Activated CD4-positive, alpha-beta T cell treated with anti-CD3 and anti-CD28 coated beads, Interleukin-2, amount 50 U/mL, for 4 hours (primary cell): ENCODE measurements at regions not wholly inside any gene's neighbourhood (a gene's known extent, or its start where the extent isn't known, plus 50 kb on each side); places are given as distances from the start of the nearest gene placed in this dataset.

Experiments
- DNase-seq, 2 experiments: peaks; one replicate each; pipeline ENCODE4 v3.0.0-alpha.2; 2020

DNA sequence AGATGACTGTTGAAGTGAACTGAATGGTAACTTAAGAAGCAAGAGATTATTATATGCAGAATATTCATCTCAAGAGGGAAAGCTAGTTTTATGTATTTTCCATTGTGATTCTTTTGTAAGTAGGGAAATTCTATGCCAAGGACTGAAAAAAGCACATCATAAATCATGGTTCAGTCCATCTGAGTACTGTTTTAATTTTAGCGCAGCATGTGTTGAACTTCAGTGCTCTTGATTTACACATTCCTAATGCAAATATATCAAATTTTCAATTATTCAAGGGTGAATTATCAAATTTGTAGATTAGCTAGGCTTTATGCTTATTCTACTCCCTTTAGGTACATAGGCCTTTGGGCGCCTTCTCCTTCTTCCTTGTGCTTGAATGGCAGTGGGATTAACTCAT, 50.3 kb upstream of the TCF12 start:
- no peak for DNase-seq

DNA sequence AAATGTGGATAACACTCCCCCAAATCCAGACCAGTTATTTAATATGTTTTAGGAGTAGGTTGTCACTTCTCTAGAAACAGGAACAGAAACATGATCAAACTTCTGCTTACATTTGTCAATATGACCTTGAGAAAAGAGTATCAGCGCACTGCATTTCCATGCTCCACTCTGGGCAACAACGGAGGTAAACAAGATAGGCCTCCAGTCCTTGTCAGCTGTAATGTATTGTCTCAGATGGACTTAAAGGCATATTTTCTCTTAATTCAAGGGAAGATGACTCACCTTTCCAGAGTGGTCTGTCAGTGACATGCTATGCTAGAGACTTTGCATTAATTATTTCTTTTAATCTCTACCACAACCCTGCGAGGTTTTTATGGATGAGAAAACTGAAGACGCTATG, 51.6 kb upstream of the TCF12 start:
- no peak for DNase-seq

DNA sequence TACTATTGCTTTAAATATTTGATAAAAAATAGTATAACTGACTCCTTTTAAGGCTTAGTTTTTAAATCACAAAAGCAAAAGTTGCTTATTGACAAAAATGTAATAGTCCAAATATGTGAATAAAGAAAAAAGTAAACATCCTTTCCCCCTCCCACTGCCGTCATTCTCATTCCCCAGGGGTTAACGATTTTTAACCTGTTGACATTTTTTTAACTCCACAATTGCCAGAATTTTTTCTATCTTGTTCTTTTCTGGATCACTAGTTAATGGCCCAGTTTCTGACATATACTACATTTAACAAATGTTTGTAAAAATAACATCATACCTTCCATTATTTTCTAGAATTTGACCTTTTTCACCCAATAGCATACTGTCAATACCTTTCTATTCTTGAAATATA, 60.6 kb upstream of the TCF12 start:
- no peak for DNase-seq

DNA sequence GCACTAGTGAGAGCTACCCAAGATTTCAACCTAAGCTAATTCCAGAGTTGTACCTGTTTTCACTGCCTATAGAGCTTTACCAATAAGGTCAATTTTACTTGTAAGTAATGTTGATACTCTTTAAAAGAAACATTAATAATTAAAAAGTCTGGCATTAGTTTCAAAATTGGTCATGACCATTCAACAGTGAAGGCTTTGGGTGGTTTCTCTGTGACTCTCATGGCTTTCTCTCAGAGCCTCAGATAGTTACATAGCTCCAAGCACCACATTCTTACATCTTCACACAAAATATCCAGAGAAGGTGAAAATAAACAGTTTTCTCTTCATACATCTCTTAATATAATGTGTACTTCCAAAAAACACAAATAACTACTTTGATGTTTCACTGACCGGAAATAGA, 61.5 kb upstream of the TCF12 start:
- DNase-seq, result no peak

DNA sequence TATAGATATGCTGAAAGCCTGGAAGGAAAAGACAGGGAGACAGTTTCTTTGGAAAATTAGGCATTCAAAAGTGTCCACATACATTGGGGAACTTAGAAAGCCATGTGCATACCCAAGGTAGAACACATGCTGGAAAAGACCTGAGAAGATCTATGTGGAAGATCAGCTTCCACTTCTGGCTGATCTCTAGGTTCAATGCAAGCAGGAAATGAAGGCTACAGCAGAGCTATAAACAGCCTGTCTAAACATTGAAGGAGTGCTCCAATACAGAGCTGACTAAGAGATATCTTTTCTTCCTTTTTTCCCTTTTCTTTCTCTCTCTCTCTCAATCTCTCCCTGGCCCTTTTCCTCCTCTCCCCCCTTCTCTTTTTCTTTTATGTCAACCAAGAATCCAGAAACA, 73.6 kb upstream of the TCF12 start:
- no peak for DNase-seq

DNA sequence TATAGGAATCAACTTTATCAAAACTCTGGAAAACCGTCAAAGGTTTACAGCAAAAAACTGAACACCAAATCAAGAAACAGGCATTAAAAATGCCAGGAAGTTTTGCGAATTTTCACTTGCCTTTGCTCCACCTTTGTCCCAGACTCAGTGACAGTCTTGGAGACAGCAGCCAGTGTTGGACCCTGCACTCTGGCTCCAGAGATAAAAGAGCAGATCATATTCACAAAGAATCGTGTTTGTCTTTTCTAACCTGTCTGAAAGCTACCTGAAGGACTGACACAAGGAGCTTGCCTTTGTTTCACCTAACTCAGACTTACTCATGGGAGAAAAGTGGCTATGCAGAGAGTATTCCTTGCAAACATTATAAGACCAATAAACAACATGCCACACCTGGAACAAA, 74.0 kb upstream of the TCF12 start:
- no peak for DNase-seq

DNA sequence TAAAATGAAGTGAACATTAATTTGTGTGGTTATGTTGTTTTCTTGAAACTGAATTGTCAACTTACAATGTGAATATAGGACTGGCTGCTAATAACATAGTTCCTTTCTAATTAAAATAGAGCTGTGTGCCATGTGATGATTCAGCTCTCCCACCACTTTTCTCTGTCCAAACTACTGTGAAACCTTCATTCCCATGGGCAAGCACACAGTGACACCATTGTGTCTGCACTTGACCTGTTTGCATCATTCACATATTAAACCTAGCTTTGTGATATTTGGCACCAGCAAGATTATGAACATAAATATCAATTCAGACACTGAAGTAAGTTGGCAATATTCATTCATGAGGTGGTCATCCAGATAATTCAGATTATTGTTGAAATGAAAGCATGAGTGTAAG, 78.8 kb upstream of the TCF12 start:
- no peak for DNase-seq

DNA sequence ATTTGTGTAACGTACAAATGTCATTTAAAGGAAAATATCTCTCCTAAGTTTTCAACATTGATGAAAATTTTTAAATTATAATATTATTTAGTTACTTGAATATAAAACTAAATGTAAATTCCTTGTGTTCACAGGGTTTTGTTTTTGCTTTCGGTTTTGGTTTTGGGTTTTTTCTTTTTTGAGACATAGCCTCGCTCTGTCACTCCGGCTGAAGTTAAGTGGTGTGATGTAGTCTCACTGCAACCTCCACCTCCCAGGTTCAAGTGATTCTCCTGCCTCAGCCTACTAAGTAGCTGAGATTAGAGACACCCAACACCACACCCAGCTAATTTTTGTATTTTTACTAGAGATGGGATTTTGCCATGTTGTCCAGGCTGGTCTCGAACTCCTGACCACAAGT, 79.3 kb upstream of the TCF12 start:
- DNase-seq, result no peak

DNA sequence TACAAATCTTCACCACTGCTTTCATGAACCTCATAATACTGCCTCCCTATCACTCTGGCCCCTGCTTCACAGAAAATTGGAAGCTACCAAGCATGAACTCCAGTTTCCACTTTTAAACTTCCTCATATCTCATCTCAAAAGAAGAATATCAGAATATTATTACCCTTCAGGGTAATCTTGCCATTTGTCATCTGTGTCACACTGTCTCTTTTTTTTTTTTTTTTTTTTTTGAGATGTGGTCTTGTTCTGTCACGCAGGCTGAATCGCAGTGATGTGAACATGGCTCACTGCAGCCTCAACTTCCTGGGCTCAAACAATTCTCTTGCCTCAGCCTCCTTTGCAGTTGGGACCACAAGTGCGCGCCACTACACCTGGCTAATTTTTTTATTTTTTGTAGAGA, 80.4 kb upstream of the TCF12 start:
- DNase-seq, result no peak

DNA sequence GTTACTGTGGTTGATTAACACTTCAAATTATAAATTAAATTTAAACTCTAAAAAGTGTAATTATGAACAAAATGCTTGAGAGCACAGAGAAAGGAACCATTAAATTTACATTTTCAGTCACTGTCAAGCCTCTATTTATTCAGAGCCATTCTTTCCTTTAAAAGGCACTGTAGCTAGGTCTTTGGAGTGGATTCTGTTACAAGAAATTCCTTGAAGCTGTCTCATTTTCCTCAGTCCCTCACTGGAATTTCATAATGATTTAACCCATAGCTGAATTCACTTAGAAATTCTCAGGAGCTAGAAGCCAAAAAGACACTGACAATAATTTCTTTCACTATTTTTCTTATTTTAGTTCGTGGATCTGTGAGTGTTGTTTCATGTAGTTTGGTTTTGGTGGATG, 81.2 kb upstream of the TCF12 start:
- no peak for DNase-seq

DNA sequence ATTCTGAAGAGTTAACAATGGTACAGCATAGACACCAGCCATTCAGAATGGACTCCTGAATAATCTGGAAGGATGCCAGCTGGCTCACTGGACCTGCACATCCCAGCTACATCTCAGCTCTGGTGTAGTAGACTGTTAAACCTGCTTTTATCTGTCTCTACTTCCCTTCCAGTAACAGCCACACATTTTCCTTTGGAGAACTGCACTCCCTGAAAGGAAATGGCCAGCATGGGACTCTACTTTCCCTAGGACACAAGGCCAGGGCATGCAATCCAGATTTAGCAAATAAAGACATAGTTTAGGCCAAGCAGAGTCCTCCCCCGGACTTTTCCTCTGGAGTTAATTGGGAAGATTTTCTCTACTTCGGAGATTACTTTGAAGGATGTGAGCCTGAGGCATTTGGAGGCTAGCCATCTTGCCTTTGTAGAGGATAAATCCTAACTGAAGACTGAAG, 82.7 kb upstream of the TCF12 start:
- DNase-seq, result no peak

DNA sequence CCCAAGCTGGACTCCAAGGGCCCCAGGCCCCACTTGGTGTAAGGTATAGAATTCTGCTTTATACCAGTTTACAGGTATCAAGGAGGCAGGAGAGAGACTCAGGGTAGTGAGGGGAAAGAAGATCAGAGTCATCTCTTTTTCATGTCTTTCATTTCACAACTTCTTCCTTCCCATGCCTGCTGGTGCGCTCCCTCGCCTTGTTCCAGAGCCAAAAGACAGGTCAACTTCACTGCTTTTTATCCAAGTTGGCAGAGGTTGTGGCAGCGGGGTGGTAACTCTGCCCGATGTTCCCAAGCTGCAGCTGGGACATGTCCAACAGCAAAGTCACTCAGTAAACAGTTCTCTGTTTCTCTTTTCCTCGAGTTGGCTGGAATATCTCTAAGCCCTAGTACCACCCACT, 86.3 kb upstream of the TCF12 start:
- DNase-seq, result no peak

DNA sequence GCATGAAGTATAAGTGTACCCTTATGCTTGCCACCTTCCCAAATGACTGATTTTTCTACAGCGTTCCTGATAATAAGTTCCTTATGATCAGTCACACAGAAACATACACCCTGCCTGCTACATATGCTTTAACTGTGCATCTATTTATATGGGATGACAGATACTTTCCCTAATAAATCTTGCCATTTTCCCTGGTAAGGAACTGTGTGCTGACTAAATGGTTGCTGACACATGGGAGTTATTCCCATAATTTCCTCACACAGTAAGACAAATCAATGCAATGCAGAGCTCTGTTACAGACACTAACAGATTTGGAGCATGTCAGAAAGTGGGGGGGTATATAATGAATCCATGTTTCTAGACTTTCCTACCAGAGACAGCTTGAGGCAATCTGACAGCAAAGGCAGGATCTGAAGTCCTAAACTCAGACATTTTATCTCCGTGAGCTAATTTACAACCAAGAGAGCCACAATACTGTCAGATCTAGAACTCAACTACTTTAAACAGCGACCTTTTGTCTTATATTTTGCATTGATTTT, 86.9 kb upstream of the TCF12 start:
- DNase-seq, result no peak

DNA sequence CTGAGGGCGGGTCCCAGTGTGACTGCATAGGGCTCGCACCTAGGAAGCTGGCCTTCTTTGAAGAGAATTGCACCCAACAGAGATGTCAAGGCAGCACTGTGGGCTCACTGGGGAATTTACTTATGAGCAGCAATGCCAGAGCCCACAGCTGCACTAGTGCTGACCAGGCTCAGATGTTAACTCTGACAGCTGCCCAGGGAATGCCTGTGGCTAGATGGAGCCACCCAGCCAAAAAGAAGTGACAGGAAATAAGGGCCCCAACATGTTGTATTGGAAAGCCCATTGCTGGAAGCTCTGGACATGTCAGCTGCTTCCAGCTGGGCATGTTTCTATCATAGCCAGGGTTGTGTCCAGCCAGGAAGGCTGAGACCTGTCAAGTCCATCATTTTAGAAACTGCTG, 90.9 kb upstream of the ZNF280D start:
- DNase-seq, result no peak

DNA sequence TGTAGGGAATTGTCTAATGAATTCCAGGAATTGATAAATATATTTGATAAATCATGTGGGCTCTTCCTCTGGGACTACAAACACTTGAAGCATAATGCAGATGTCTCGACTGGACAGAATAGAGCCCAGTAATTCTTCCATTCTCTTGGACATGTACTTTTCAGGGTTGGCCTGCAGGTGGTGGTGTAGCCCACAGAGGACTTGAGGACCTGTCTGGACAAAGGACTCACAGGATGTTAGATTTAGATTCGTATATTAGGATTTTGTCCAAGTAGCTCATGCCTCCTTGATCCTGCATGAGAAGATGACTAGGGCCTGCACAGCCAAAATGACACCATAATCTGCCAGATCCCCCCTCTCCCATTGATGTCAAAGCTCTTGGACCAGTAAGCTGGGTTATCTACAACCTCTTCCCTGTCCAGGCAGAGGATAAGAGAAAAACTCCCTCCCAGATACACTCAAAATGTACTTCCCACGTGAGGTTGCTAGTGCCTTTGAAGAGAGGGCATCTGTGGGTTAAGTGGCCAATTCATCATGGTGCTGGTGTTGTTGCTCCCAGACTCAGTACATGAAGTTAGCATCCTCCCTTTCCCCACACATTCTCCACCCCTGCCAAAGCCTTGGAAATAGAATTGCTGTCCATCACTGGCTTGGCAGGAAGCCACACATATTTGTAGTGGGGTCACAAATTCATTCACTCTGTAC, 88.6 kb upstream of the ZNF280D start:
- DNase-seq, result peak; percentile 31 to 34

DNA sequence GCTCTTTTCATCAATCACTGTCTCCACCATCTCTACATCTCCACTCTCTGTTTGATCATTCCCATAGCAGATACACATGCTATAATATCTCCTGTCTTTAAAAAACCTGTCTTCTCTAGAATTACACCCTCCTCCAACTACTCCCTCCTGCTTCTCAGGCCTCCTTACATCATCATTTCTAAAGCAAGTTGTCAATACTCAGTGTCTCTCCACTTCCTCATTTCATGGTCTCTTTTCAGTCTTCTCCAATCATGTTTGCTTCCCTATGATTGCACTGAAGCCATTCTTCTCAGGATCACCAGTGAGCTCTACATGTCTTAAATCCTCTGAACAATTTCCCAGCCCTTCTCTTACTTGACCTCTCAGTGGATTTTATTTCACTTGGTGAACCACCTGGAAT, 87.0 kb upstream of the ZNF280D start:
- DNase-seq, result no peak

DNA sequence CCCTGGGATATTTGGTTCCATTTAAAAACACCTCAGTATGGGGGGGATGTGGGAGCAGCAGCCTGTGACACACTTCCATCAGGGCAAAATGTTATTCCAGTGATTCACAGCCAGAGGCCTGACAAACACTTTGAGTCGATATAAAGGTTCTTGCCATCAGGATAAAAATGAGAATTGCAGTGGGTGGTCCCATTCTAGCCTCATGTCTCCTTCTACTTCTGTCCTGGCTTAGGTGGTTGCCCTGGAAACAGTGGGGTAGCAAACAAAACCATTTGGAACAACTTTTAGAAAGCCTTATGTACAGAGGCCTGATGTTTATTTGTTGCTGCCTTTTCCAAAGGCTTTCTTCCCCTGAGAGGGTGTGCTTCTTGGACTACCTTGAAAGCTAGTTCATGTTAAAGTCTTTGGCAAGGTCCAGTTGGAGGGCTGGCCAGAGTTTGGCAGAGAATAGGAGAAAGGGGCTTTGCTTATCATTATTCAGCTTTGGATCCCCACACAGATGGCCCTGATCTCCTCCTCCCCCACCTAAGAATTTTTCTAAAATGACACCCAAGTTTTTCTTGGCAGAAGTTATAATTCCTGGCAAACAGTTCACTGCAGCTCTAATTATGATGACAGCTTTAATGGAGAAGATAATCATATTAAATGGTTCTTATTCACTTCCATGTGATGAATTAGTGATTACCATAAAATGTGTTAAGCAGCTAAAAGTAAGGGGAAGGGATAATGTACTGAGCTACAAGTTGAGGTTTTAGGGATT, 84.2 kb upstream of the ZNF280D start:
- DNase-seq, result no peak

DNA sequence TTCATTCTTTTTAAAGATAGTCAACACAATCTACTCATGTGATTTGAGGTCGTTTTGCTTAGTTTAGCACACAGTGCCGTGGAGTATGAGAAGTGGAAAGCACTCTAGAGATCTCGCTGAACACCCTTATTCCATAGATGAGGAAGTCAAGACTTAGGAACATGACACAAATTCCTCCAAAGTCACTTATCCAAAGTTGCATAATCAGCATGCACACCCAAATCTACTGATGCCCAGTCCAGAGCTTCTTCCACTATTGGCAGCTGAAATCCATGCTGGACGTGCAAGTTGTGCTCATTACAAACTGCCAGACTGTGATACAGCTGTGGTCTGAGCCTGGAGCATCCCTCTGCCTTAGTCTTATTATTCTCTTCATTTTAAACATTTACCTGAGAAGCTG, 83.5 kb upstream of the ZNF280D start:
- DNase-seq, result no peak

DNA sequence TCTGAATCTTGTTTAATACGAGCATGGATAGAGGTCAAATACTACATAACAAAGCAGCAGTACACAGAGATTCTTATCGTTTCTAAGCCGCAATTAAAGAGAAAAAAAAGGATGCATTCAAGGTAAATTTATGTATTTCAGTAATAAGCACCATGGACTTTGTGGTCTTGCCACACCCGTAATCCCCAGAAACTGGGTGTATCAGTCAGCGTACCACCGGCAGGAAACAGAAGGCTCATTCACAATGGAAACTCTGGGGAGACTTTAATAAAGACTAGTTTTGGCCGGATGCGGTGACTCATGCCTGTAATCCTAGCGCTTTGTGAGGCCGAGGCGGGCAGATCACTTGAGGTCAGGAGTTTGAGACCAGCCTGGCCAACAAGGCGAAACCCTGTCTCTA, 81.9 kb upstream of the ZNF280D start:
- DNase-seq, result no peak

DNA sequence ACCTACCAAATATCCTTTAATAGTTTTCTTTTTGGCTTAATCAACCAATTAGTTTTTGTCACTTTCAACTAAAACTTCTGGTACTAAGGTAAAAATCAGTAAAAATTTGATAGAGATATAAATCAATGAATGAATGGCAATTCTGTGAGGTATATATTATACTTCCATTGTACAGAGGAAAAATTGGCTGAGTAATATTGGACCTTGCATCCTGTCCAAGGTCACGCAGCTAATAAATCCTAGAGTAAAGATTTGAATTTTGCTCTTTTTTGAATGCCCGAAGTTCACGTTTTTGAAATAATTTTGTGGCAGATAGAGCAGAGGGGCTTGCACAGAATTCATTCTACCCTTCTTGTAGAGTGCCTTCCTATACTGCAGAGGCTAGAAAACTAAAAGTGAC, 81.1 kb upstream of the ZNF280D start:
- DNase-seq, result no peak

DNA sequence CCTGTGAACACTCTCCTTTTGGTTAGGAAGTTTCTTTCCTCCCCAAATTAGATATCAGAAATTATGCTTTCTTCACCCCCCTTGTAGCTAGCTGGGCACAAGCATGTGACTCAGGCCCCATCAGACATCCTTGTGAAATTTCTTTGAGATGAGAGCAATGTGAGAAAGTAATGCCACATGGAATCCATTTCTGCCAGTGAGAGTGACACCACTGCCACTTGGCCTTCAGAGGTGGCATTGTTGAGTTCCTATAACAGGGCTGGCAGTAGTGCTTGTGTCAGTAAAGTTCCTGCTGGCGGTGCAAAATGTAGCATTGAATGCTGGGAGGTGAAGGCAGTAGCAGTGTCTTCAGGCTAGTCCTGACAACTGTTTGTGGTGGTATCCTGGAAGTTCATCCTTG, 80.7 kb upstream of the ZNF280D start:
- no peak for DNase-seq

DNA sequence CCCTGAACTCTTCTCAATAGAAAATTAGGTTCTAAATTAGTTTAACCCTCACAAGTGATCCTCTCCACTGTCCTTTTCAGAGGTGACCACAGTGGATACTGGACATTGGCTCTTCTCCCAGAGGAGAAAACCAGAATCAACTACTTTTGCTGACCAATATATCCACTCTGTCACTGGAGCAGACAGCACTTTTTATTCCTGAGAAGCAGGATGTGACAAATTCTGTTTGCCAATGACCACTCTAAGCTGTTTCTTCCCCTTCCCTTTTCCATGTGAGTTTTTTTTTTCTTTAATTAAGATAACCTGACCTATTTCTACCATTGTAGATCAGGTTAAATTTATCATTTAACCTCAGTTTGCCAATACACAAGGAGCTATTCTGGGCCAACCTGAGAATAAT, 79.7 kb upstream of the ZNF280D start:
- no peak for DNase-seq

DNA sequence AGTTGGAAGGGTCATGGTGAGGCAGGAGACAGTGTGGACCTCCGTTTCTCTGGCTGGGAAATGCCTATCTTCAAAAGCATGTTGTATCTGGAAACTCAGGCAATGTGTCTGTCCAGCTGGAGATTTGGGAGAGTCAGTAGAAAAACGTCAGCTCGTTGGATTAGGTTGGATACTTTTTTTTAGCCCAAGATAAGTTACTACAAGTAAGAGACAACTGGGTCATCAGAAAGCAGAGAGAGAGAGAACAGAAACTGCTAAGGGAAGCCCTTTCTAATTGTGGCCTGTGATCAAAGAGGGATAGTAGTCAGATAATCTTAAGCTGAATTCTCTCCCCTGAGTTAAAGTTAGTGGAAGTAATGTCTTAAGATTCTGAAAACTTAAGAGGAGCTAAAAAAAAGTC, 78.9 kb upstream of the ZNF280D start:
- no peak for DNase-seq

DNA sequence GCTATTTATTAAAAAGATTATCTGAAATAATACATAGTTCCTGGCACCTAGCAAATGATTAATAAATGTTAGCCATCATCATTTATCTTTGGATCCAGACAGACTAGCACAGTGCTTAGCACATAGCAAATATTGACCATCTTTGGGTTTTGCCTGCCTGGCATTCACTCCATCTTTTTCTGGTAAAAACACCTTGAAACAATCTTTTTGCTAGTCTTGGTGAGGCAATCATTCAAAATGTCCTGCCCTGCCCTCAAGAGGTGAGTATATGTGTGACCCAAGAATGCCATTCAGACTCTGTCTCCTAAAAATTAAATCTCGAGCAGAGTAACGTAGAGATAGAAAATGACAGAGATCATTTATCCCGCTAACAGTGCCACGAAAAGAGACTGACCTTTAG, 78.3 kb upstream of the ZNF280D start:
- DNase-seq, result no peak

DNA sequence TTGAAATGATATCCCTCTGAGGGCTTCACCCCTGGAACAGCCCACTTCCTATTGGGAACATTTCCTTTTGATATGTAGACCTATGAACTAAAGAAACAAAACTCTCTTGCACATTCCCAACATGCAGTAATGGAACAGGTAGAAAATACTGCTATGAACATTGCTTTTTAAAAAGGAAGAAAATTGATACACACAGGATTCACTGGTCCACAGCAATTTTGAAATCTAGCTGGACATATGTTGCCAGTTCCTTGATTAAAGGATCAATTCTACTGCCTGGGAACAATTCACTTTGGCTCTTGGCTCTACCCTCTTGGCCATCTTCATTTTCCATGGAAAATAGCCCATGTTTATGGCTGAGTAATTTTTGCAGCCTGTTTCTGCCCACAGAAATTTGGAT, 74.9 kb upstream of the ZNF280D start:
- no peak for DNase-seq
